ENCODE measurements at regions not wholly inside any gene's neighbourhood (a gene's known extent, or its start where the extent isn't known, plus 50 kb on each side); places are given as distances from the start of the nearest gene placed in this dataset.

DNA sequence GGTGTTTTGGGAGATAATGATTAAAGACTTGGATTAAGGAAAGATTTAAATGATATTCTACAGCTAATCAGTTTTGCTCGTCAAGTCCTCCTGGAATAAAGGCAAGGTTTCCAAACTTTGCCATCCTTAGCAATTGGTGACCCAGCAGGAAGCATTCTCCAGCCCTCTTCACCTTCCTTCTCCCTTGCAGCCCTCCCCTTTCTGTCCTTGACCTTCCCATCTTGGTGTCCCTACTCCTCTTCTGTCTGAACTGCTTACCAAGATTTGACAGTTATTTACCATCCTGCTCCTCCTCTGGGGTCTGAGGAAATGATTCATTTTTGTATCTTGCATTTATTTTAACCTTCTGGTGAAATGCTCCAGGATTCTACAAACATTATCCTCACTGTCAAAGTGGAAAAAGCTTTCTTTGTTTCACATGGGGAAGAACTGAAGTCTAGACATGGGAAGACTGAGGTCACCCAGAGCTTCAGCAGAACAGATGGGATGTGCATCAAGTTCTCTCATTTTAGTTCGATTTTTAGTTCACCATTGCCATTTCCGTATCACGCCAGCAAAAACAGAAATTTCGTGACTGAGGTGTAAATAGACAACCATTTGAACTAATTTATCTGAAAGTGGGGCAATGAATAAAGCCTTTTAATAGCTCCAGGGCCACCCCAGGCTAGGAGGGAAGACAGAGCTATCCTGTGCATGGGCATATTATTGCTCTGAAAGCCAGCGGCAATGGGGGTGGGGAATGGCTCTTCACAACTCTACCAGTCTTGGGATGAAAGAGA, 504.4 kb upstream of the PLXNA2 start:
- H3K27me3 ChIP-seq (ENCODE audit: control insufficient read depth in 1 of 2, insufficient read depth in 2 of 2, low read length in 2 of 2), result no peaks in the 10 kb centered on the region
- no peak overlapping the region for H3K27ac ChIP-seq (ENCODE audit: low read depth in 2 of 2, low read length in 1 of 2)
- 82 to 85% methylated on average over 6 of the region's 6 CpGs for WGBS, 2 donors
- no peaks in the 10 kb centered on the region for H3K36me3 ChIP-seq (ENCODE audit: control insufficient read depth in 2 of 2, insufficient read depth in 2 of 2, low read length in 1 of 2)
- peaks cover 0 to 3% of the 10 kb centered on the region in 2 donors for H3K9me3 ChIP-seq (ENCODE audit: control insufficient read depth in 2 of 2, insufficient read depth in 1 of 2, low read depth in 1 of 2, low read length in 1 of 2)
- H3K4me3 ChIP-seq (ENCODE audit: low read depth in 1 of 2, low read length in 2 of 2), result no peak overlapping the region
- no peaks in the 10 kb centered on the region for H3K4me1 ChIP-seq (ENCODE audit: control insufficient read depth in 2 of 2, insufficient read depth in 2 of 2, low read length in 1 of 2)

DNA sequence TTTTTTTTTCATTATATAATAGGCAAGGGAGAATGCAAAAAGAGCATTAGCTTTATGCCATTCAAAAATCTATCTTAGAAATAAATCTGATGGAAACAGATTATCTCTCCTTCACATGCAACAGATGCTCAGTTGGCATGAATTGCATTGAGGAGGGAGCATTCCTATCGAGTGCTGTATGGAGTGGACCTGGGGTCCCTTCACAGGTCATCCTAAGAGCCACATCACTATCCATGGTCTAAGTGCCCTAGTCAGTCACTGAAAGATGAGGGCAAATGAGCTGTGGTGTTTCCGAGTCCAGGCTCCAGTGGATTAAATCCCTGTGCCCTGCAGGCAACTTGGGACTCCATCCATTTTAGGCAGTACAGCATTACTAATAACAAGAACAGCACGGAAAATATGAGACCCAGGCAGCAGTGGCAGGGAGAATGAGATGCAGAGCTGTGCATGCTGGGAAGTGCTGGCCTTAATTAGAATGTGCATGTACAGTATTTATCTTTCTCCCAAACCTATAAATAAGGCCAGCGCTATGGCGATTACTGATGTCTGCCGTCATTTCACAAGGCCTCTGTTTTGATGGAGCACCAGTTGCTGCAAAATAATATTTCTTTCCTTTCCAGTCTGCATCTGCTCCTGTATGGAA, 512.3 kb upstream of the PLXNA2 start:
- Histone ChIP-seq H3K4me3 (ENCODE audit: low read depth in 1 of 2, low read length in 2 of 2) (no peak overlapping the region), H3K4me1 (ENCODE audit: control insufficient read depth in 2 of 2, insufficient read depth in 2 of 2, low read length in 1 of 2) (no peaks in the 10 kb centered on the region), H3K36me3 (ENCODE audit: control insufficient read depth in 2 of 2, insufficient read depth in 2 of 2, low read length in 1 of 2) (no peaks in the 10 kb centered on the region), H3K27ac (ENCODE audit: low read depth in 2 of 2, low read length in 1 of 2) (no peak overlapping the region), H3K9me3 (ENCODE audit: control insufficient read depth in 2 of 2, insufficient read depth in 1 of 2, low read depth in 1 of 2, low read length in 1 of 2) (no peaks in the 10 kb centered on the region), H3K27me3 (ENCODE audit: control insufficient read depth in 1 of 2, insufficient read depth in 2 of 2, low read length in 2 of 2) (no peaks in the 10 kb centered on the region)
- 82 to 86% methylated on average over 6 of the region's 6 CpGs for WGBS, 2 donors

DNA sequence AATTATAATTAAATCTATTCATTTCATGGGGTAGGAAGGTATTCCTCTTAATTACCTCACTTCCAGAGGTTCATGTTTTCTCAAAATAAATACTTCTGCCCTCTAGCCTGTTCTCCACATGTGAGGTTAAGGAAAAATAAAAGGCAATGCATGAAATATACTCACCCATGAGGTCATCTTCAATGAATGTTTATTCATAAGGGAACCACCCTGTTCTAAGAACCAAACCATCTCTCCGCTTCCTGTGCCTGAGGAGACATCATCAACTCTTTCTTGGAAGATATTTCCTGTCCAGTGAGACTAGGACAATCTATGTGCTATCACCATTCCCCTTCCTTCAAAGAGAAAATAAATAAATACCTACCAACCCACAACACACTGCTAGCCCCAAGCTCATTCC, 513.7 kb upstream of the PLXNA2 start:
- no peaks in the 10 kb centered on the region for H3K36me3 ChIP-seq (ENCODE audit: control insufficient read depth in 2 of 2, insufficient read depth in 2 of 2, low read length in 1 of 2)
- H3K4me1 ChIP-seq (ENCODE audit: control insufficient read depth in 2 of 2, insufficient read depth in 2 of 2, low read length in 1 of 2), result no peaks in the 10 kb centered on the region
- WGBS, 2 donors, result 80 to 94% methylated on average over 1 of the region's 1 CpG
- no peak overlapping the region for H3K27ac ChIP-seq (ENCODE audit: low read depth in 2 of 2, low read length in 1 of 2)
- no peak overlapping the region for H3K4me3 ChIP-seq (ENCODE audit: low read depth in 1 of 2, low read length in 2 of 2)
- H3K9me3 ChIP-seq (ENCODE audit: control insufficient read depth in 2 of 2, insufficient read depth in 1 of 2, low read depth in 1 of 2, low read length in 1 of 2), result no peaks in the 10 kb centered on the region
- no peaks in the 10 kb centered on the region for H3K27me3 ChIP-seq (ENCODE audit: control insufficient read depth in 1 of 2, insufficient read depth in 2 of 2, low read length in 2 of 2)

DNA sequence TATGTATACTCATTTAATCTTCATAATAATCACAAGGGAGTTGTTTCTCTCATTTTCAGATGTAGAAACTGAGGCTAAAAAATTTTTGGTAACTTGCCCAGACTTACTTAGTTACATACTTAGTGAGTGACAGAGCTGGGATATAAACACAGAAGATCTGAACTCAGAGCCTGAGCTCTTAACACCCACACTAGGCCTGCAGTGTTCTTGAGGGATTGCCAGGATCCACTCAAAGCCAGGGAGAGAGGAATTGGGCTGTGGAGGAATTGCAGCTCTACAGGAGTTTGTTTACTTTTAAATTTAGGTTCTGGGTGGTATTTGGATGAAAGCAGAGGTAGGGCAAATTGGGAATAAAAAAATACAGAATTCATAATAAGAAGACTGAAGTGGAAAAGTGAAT, 515.1 kb upstream of the PLXNA2 start:
- Histone ChIP-seq H3K27me3 (ENCODE audit: control insufficient read depth in 1 of 2, insufficient read depth in 2 of 2, low read length in 2 of 2) (no peaks in the 10 kb centered on the region), H3K4me3 (ENCODE audit: low read depth in 1 of 2, low read length in 2 of 2) (no peak overlapping the region), H3K27ac (ENCODE audit: low read depth in 2 of 2, low read length in 1 of 2) (no peak overlapping the region)

DNA sequence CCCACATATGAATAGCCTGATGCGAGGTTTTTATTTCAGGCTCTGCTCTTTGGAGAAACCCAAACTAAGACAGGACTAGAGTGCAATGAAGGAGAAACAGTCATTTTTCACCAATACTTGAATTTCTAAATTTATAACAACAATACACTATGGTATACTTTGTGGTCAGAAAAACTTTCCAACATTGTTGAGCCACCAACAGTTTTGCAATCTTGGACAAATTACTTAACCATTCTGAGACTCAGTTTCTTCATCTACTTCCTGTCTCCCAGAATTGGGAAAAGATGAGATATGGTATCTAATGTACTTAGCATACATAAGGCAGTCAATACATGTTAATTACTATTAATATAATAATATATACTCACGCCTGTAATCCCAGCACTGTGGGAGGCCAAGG, 519.8 kb upstream of the PLXNA2 start:
- Histone ChIP-seq H3K4me3 (ENCODE audit: low read depth in 1 of 2, low read length in 2 of 2) (no peak overlapping the region), H3K36me3 (ENCODE audit: control insufficient read depth in 2 of 2, insufficient read depth in 2 of 2, low read length in 1 of 2) (no peaks in the 10 kb centered on the region), H3K9me3 (ENCODE audit: control insufficient read depth in 2 of 2, insufficient read depth in 1 of 2, low read depth in 1 of 2, low read length in 1 of 2) (no peaks in the 10 kb centered on the region), H3K27ac (ENCODE audit: low read depth in 2 of 2, low read length in 1 of 2) (no peak overlapping the region), H3K27me3 (ENCODE audit: control insufficient read depth in 1 of 2, insufficient read depth in 2 of 2, low read length in 2 of 2) (no peaks in the 10 kb centered on the region), H3K4me1 (ENCODE audit: control insufficient read depth in 2 of 2, insufficient read depth in 2 of 2, low read length in 1 of 2) (no peaks in the 10 kb centered on the region)
- 92 to 93% methylated on average over 2 of the region's 2 CpGs for WGBS, 2 donors

More for the DNA sequence above, 515.1 kb upstream of the PLXNA2 start:
- no peaks in the 10 kb centered on the region for H3K9me3 ChIP-seq (ENCODE audit: control insufficient read depth in 2 of 2, insufficient read depth in 1 of 2, low read depth in 1 of 2, low read length in 1 of 2)
- no peaks in the 10 kb centered on the region for H3K4me1 ChIP-seq (ENCODE audit: control insufficient read depth in 2 of 2, insufficient read depth in 2 of 2, low read length in 1 of 2)
- H3K36me3 ChIP-seq (ENCODE audit: control insufficient read depth in 2 of 2, insufficient read depth in 2 of 2, low read length in 1 of 2), result no peaks in the 10 kb centered on the region

DNA sequence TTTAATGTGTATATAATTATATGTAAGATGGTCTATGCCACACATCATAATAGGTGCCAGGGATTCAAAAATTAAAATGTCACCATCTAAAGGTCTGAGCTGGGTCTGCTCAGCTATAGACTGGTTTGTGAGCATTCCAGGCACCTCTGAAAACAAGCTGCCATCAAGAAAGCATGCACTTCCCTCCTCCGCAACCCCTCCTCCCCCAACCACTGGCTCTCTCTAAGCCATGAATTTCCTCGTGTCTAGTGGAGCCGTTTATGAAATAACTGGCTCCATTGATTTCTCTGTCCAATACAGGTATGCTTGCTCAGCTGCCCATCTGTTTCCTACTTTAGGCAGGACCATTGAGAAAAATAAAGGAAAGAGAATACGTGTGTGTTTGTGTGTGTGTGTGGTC, 522.6 kb upstream of the PLXNA2 start:
- 66 to 82% methylated on average over 4 of the region's 4 CpGs for WGBS, 2 donors
- Histone ChIP-seq H3K4me3 (ENCODE audit: low read depth in 1 of 2, low read length in 2 of 2) (no peak overlapping the region), H3K4me1 (ENCODE audit: control insufficient read depth in 2 of 2, insufficient read depth in 2 of 2, low read length in 1 of 2) (no peaks in the 10 kb centered on the region), H3K27ac (ENCODE audit: low read depth in 2 of 2, low read length in 1 of 2) (no peak overlapping the region), H3K27me3 (ENCODE audit: control insufficient read depth in 1 of 2, insufficient read depth in 2 of 2, low read length in 2 of 2) (no peaks in the 10 kb centered on the region), H3K36me3 (ENCODE audit: control insufficient read depth in 2 of 2, insufficient read depth in 2 of 2, low read length in 1 of 2) (no peaks in the 10 kb centered on the region), H3K9me3 (ENCODE audit: control insufficient read depth in 2 of 2, insufficient read depth in 1 of 2, low read depth in 1 of 2, low read length in 1 of 2) (no peaks in the 10 kb centered on the region)

DNA sequence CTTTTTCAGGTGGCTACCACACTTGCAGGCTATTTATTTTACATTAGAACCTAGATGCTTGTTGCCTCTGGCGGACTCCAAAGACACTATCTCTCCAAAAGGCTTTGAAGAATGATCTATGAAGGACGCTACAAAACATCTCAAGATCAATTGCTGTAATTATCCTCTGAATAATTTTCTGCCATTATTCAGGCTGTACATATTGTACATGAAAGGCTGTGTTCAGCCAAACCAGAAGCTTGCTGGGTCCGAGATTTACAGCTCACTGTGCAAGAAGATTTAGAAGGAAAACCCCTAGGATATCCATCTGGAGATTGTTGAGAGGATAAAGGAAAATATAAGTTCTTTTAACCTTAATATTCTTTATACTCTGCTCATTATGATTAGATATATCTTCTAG, 523.6 kb upstream of the PLXNA2 start:
- WGBS, 2 donors, result 72 to 76% methylated on average over 3 of the region's 3 CpGs

DNA sequence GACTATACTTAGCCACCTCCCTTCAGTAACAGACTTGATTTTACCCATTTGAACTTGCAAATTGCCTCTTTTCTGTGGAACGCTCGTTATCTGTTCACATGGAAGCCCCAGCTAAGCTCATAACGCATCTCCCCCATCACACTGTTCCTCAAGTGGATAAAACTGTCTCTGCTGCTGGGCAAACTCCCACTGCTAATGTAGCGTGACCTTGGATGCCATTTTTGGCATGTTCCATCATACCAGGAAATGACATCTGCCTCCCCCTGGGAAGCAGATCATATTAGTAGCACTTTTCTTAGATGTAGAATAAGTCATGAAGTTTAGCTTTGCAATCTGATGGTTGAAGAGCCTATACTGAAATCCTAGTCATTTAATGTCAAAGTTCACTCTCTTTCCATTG, 528.7 kb upstream of the PLXNA2 start:
- H3K27me3 ChIP-seq (ENCODE audit: control insufficient read depth in 1 of 2, insufficient read depth in 2 of 2, low read length in 2 of 2), result peaks cover 0 to 2% of the 10 kb centered on the region in 2 donors
- WGBS, 2 donors, result 76 to 82% methylated on average over 4 of the region's 4 CpGs
- H3K9me3 ChIP-seq (ENCODE audit: control insufficient read depth in 2 of 2, insufficient read depth in 1 of 2, low read depth in 1 of 2, low read length in 1 of 2), result no peaks in the 10 kb centered on the region
- H3K4me1 ChIP-seq (ENCODE audit: control insufficient read depth in 2 of 2, insufficient read depth in 2 of 2, low read length in 1 of 2), result no peaks in the 10 kb centered on the region
- H3K27ac ChIP-seq (ENCODE audit: low read depth in 2 of 2, low read length in 1 of 2), result no peak overlapping the region
- H3K36me3 ChIP-seq (ENCODE audit: control insufficient read depth in 2 of 2, insufficient read depth in 2 of 2, low read length in 1 of 2), result no peaks in the 10 kb centered on the region
- no peak overlapping the region for H3K4me3 ChIP-seq (ENCODE audit: low read depth in 1 of 2, low read length in 2 of 2)

More for the DNA sequence above, 523.6 kb upstream of the PLXNA2 start:
- Histone ChIP-seq H3K9me3 (ENCODE audit: control insufficient read depth in 2 of 2, insufficient read depth in 1 of 2, low read depth in 1 of 2, low read length in 1 of 2) (no peaks in the 10 kb centered on the region), H3K36me3 (ENCODE audit: control insufficient read depth in 2 of 2, insufficient read depth in 2 of 2, low read length in 1 of 2) (no peaks in the 10 kb centered on the region), H3K27ac (ENCODE audit: low read depth in 2 of 2, low read length in 1 of 2) (no peak overlapping the region), H3K27me3 (ENCODE audit: control insufficient read depth in 1 of 2, insufficient read depth in 2 of 2, low read length in 2 of 2) (no peaks in the 10 kb centered on the region), H3K4me1 (ENCODE audit: control insufficient read depth in 2 of 2, insufficient read depth in 2 of 2, low read length in 1 of 2) (no peaks in the 10 kb centered on the region), H3K4me3 (ENCODE audit: low read depth in 1 of 2, low read length in 2 of 2) (no peak overlapping the region)

DNA sequence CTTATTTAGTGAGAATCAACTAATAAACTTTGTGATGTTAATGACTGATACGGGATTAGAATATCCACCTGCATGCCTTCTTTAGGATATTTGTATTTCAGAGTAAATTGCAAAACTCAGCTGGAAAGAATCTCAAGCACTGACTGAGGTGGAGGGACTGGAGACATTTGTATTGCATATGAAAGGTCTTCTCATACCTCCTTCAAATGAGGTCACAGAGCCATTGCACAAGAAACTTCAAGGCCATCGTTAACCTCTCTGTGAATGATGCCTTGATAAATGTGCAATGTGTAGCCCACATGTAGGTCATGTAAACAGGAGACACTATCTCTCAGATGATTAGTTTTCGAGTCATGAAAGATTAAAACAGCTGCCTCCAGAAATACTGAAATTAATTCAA, 531.7 kb upstream of the PLXNA2 start:
- Histone ChIP-seq H3K27me3 (ENCODE audit: control insufficient read depth in 1 of 2, insufficient read depth in 2 of 2, low read length in 2 of 2) (peaks cover 0 to 2% of the 10 kb centered on the region in 2 donors), H3K36me3 (ENCODE audit: control insufficient read depth in 2 of 2, insufficient read depth in 2 of 2, low read length in 1 of 2) (no peaks in the 10 kb centered on the region), H3K4me1 (ENCODE audit: control insufficient read depth in 2 of 2, insufficient read depth in 2 of 2, low read length in 1 of 2) (no peaks in the 10 kb centered on the region), H3K4me3 (ENCODE audit: low read depth in 1 of 2, low read length in 2 of 2) (no peak overlapping the region), H3K9me3 (ENCODE audit: control insufficient read depth in 2 of 2, insufficient read depth in 1 of 2, low read depth in 1 of 2, low read length in 1 of 2) (no peaks in the 10 kb centered on the region), H3K27ac (ENCODE audit: low read depth in 2 of 2, low read length in 1 of 2) (no peak overlapping the region)
- WGBS, 2 donors, result 76 to 81% methylated on average over 3 of the region's 3 CpGs

DNA sequence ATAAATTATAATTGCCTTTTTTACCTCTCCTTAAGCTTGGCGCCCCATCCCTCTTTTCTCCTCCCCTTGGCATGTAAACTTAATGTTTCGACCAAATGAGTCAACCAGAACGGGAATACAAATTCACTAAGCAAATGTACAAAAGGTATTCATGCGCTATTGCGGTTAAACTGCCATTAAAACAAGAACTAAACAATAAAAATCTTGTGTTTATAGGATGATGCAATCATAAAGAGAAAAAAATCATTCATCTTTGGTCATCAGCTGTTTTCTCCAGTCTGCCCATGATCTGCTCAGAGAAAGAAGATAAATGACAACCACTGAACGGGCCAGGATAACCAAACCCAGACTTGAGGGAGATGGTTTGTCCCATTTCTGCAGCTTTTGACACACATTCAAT, 534.2 kb upstream of the PLXNA2 start:
- 71 to 78% methylated on average over 6 of the region's 6 CpGs for WGBS, 2 donors
- H3K27me3 ChIP-seq (ENCODE audit: control insufficient read depth in 1 of 2, insufficient read depth in 2 of 2, low read length in 2 of 2), result no peaks in the 10 kb centered on the region

More for the DNA sequence above, 534.2 kb upstream of the PLXNA2 start:
- no peaks in the 10 kb centered on the region for H3K9me3 ChIP-seq (ENCODE audit: control insufficient read depth in 2 of 2, insufficient read depth in 1 of 2, low read depth in 1 of 2, low read length in 1 of 2)
- H3K4me1 ChIP-seq (ENCODE audit: control insufficient read depth in 2 of 2, insufficient read depth in 2 of 2, low read length in 1 of 2), result no peaks in the 10 kb centered on the region
- no peak overlapping the region for H3K4me3 ChIP-seq (ENCODE audit: low read depth in 1 of 2, low read length in 2 of 2)
- H3K27ac ChIP-seq (ENCODE audit: low read depth in 2 of 2, low read length in 1 of 2), result no peak overlapping the region
- H3K36me3 ChIP-seq (ENCODE audit: control insufficient read depth in 2 of 2, insufficient read depth in 2 of 2, low read length in 1 of 2), result no peaks in the 10 kb centered on the region

Measured in esophagus (tissue), 2 donors.